ENCODE measurements at regions not wholly inside any gene's neighbourhood (a gene's known extent, or its start where the extent isn't known, plus 50 kb on each side); places are given as distances from the start of the nearest gene placed in this dataset.

GRCh38 chrX:81868979-81869378, 667.1 kb downstream of the SH3BGRL start (continued):
- TF ChIP-seq, protein P1, sequence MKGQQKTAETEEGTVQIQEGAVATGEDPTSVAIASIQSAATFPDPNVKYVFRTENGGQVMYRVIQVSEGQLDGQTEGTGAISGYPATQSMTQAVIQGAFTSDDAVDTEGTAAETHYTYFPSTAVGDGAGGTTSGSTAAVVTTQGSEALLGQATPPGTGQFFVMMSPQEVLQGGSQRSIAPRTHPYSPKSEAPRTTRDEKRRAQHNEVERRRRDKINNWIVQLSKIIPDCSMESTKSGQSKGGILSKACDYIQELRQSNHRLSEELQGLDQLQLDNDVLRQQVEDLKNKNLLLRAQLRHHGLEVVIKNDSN (IDR thresholded peaks at IDR 0.05; ENCODE audit: borderline replicate concordance, low read depth): no peak
- TF ChIP-seq RAD21 (IDR thresholded peaks at IDR 0.05; ENCODE audit: low read length): no peak
- no peak for TF ChIP-seq EZH2phosphoT487 (IDR thresholded peaks at IDR 0.05; ENCODE audit: borderline replicate concordance, low read depth)

DNA sequence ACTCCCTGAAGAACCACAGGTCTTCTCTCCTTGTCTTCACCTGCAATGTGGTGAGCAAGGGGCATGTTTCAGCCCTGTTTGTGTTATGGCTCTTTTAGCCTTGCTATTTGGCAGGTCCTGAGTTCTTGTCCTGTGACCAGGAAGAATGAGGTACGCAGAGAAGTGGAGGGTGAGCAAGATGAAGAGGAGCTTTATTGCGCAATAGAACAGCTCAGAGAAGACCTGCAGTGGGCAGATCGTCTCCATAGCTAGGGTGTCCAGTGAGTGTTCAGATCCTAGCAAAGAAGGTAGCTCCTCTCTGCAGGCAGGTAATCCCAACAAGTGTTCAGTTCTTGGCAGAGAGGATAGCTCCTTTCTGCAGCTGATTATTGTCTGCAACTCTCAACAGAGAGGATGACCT, 672.9 kb downstream of the SH3BGRL start:
- H2AFZ ChIP-seq (ENCODE audit: low read depth): no peak overlapping the region
- no peaks in the 10 kb centered on the region for H3F3A ChIP-seq (replicated peaks; ENCODE audit: insufficient read depth)
- H3K9ac ChIP-seq: no peak overlapping the region
- H3K36me3 ChIP-seq (replicated peaks in 1 of 2; ENCODE audit: control insufficient read depth in 1 of 2, insufficient read depth in 2 of 2, low read length in 1 of 2): no peaks in the 10 kb centered on the region
- H3K27me3 ChIP-seq (ENCODE audit: insufficient read depth): no peaks in the 10 kb centered on the region
- CTCF ChIA-PET: no interaction called here
- DNase-seq: no peak
- H3K9me2 ChIP-seq: no peaks in the 10 kb centered on the region
- H3K9me3 ChIP-seq: no peaks in the 10 kb centered on the region
- TF ChIP-seq MAX (IDR thresholded peaks at IDR 0.05; ENCODE audit: low read depth) (no peak), GABPA (IDR thresholded peaks at IDR 0.05; ENCODE audit: low read depth) (no peak), TCF12 (IDR thresholded peaks at IDR 0.05) (no peak), REST (IDR thresholded peaks at IDR 0.05; ENCODE audit: low read depth, low read length) (no peak), FOSL2 (IDR thresholded peaks at IDR 0.05; ENCODE audit: borderline replicate concordance, low read depth) (no peak), FOXM1 (IDR thresholded peaks at IDR 0.05; ENCODE audit: low read depth) (no peak), CHD2 (IDR thresholded peaks at IDR 0.05; ENCODE audit: low read length, partially characterized antibody) (no peak), TEAD4 (IDR thresholded peaks at IDR 0.05; ENCODE audit: borderline replicate concordance, insufficient read depth) (no peak), CTCF (IDR thresholded peaks at IDR 0.05) (no peak), USF2 (IDR thresholded peaks at IDR 0.05; ENCODE audit: borderline replicate concordance, low read depth, low read length) (no peak), SIN3A (IDR thresholded peaks at IDR 0.05; ENCODE audit: borderline replicate concordance, low read depth, low read length) (no peak), TAF1 (IDR thresholded peaks at IDR 0.05; ENCODE audit: borderline replicate concordance, low read depth, low read length) (no peak), EP300 (IDR thresholded peaks at IDR 0.05; ENCODE audit: borderline replicate concordance in 1 of 2, low read depth in 1 of 2, low read length in 1 of 2) (no peak), RCOR1 (IDR thresholded peaks at IDR 0.05; ENCODE audit: low read length) (no peak)
- TF ChIP-seq, protein P2, sequence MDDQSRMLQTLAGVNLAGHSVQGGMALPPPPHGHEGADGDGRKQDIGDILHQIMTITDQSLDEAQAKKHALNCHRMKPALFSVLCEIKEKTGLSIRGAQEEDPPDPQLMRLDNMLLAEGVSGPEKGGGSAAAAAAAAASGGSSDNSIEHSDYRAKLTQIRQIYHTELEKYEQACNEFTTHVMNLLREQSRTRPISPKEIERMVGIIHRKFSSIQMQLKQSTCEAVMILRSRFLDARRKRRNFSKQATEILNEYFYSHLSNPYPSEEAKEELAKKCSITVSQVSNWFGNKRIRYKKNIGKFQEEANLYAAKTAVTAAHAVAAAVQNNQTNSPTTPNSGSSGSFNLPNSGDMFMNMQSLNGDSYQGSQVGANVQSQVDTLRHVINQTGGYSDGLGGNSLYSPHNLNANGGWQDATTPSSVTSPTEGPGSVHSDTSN (IDR thresholded peaks at IDR 0.05): no peak
- no peaks in the 10 kb centered on the region for H3K4me1 ChIP-seq (ENCODE audit: control insufficient read depth in 1 of 2, insufficient read depth in 2 of 2, low read depth in 1 of 2, low read length in 1 of 2)
- WGBS (ENCODE audit: low lambda C conversion rate): 12% methylated on average over 3 of the region's 3 CpGs
- H3K4me2 ChIP-seq: no peak overlapping the region
- POLR2A ChIA-PET: no interaction called here
- H3K79me2 ChIP-seq (ENCODE audit: insufficient read depth): no peaks in the 10 kb centered on the region
- H3K4me3 ChIP-seq (ENCODE audit: low read depth in 2 of 2, low read length in 1 of 2): no peak overlapping the region
- no peak overlapping the region for H3K27ac ChIP-seq (ENCODE audit: low read depth in 2 of 2, low read length in 1 of 2)
- H4K20me1 ChIP-seq (ENCODE audit: insufficient read depth): no peaks in the 10 kb centered on the region

Measured in SK-N-SH (cell line).